ENCODE measurements at regions not wholly inside any gene's neighbourhood (a gene's known extent, or its start where the extent isn't known, plus 50 kb on each side); places are given as distances from the start of the nearest gene placed in this dataset.

DNA sequence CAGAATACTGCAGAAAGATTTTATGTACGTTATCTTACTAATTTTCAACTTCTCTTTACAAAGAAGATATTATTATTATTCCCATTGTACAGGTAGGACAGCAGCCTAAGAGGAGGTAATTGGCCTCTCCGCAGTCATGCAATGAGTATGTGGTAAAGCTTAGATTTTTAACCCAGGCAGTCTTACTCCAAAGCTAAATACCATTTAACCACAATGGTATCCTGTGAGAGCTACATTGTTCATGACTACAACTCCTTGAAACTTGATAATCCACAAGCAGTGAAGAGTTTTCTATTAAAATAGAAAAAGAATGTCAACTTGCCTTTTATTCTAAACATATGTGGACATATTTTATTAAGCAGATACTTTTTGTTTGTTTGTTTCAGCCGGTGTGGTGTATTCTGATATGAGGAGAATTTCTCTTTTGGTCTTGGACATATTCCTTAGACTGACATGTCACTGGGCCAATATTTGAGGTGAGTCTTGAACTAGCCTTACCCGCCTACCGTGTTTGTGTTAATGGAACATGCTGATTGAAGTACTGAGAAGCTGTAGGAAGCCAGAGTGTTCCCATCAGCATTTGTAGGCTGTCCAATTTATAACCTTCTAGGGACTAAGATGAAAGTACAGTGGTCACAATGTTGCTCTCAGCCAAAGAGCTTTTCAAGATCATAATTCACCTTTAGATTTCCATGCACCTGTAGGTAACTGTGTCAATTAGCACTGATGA is 293.9 kb upstream of the DCC start:
- no peak for DNase-seq (ENCODE audit: low read depth)
- H3K4me3 ChIP-seq (ENCODE audit: low read depth, low read length), result no peak overlapping the region

DNA sequence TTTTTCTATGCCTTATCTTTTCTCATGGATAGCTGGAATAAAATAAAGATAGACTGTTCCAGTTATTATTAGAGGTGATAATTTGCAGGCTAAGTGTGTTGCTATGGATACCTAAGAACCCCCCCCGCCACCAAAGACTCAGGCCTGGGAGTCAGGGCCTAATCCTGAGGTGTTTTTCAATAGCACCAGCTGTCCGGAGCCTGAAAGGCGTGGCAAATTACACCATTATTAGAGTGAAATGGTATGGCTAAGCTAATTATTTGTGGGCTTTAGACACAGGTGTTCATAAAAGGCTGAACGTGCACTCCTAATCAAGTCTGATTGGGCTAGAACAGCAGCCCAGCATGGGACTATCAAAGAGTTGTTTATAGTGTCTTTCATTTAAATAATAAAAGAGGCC is 293.2 kb upstream of the DCC start:
- no peak for DNase-seq (ENCODE audit: low read depth)
- no peak overlapping the region for H3K4me3 ChIP-seq (ENCODE audit: low read depth, low read length)

DNA sequence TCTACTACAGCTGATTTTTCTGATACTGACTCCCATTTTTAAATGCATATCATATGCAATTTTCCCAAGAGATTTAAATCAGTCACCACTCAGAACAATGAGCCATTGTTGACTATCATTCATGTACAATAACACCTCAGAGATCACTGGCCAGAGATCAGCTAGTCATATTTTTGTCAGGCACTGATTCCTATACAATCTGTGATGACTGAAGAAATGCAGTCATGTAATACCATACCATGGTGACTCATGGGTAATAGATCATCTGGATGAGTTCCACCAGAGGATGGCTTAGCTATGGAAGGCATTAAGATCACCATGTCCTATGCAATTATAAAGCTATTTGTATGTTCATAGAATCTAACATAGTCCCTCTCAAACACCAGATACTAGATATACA is 285.7 kb upstream of the DCC start:
- H3K4me3 ChIP-seq (ENCODE audit: low read depth, low read length), result no peak overlapping the region
- no peak for DNase-seq (ENCODE audit: low read depth)

- no peak overlapping the region for H3K4me3 ChIP-seq (ENCODE audit: low read depth, low read length)
- no peak for DNase-seq (ENCODE audit: low read depth)
Observed at GRCh38 chr18:52060607-52061304, 279.2 kb upstream of the DCC start.

DNA sequence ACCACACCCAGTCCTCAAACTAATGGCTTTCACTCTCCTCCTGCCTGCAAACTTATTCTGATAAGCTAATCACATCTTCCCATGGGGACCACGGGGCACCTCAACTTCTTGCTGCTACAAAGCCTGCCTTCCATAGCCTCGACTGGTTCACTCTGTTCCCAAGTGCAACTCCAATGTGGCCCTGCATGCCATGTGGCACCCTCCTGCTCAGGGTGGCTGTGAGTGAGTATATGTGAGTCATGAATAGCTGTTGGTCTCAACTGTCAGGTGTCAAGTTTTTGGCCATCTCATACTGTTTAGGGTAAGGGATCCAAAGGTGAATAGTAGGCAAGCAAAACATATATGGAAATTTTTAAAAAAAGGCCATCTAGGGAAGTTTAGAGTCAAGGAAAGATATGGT is 276.1 kb upstream of the DCC start:
- H3K4me3 ChIP-seq (ENCODE audit: low read depth, low read length), result no peak overlapping the region
- DNase-seq (ENCODE audit: low read depth), result no peak

DNA sequence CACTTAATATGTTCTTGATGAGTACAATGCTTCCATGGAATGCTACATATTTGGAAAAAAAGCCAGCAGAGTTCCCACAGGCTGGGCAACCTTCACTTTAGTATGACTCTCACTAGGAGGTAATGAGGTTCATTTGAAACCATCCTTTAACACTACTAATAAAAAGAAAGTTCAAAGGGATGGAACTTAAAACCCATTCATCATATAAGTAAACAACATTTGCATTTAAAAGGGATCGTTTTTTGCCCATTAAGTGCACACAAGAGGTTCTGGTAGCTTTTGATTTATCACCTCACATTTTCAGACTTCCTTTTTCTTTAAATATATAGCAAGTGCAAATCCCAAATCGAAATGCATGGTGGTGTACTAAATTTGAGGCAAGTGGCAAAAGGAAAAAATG is 270.8 kb upstream of the DCC start:
- no peak overlapping the region for H3K4me3 ChIP-seq (ENCODE audit: low read depth, low read length)
- DNase-seq (ENCODE audit: low read depth), result no peak

GRCh38 chr18:52070291-52070756 is 269.7 kb upstream of the DCC start:
- DNase-seq (ENCODE audit: low read depth), result no peak
- H3K4me3 ChIP-seq (ENCODE audit: low read depth, low read length), result no peak overlapping the region

- no peak for DNase-seq (ENCODE audit: low read depth)
- H3K4me3 ChIP-seq (ENCODE audit: low read depth, low read length), result no peak overlapping the region
Observed at GRCh38 chr18:52077251-52077983, 262.6 kb upstream of the DCC start.

- no peak overlapping the region for H3K4me3 ChIP-seq (ENCODE audit: low read depth, low read length)
- DNase-seq (ENCODE audit: low read depth), result no peak
Observed at GRCh38 chr18:52082246-52082645, 257.8 kb upstream of the DCC start.

- H3K4me3 ChIP-seq (ENCODE audit: low read depth, low read length), result no peak overlapping the region
- no peak for DNase-seq (ENCODE audit: low read depth)
Observed at GRCh38 chr18:52087140-52087539, 252.9 kb upstream of the DCC start.

DNA sequence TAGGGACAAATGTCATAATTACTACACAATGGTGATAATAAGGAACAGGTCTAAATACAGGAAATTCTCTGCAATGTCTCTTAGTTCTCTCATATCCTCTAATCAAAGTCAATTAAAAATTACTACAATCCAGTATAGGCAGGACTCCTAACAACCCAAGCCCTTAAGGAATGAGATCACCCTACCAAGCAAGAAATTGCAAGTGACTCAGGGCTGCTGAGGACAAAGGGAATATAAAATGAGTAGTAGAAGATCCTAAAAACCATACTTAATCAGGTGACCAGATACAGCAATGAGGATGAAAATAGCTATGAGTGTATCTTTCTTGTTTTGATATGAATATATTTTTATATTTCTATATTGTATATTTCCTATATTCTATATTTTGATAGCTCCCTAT is 250.0 kb upstream of the DCC start:
- no peak for DNase-seq (ENCODE audit: low read depth)
- H3K4me3 ChIP-seq (ENCODE audit: low read depth, low read length), result no peak overlapping the region

DNA sequence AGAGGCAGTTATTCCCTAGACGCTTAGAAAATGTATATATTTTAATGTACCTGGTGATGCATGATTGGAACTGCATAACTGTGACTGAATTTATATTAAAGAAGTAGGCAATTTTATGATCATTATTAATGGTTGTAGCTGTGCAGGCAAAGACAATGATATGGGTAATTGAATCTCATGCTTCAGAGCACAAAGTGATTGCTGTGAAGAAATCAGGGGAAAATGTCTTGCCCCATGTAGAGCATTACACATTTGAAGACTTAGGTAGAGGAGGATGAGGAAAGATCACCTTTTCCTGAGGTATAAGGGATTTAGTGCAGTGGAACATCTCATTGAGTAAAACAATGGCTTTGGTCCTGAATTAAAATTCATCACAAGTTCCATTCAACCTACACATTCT is 246.8 kb upstream of the DCC start:
- DNase-seq (ENCODE audit: low read depth), result no peak
- H3K4me3 ChIP-seq (ENCODE audit: low read depth, low read length), result no peak overlapping the region

DNA sequence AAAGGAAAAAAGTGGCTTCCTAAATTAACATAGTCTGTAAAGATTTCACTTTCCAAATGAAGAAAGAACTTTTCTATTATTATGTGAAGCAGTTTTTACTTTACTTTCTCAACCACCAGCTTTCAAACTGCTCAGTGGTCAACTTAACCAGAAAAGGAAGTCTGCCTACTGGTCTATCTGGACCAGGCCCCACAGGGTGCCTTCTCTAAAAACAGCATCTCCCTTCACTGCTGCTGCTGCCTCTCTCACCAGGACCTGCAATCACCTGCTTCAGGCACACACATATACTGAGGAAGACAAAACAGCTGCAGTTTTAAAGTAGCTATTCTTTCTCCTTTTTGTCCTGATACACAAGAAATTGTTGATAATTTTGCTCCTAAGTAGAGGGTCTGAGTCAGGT is 221.3 kb upstream of the DCC start:
- H3K4me3 ChIP-seq (ENCODE audit: low read depth, low read length), result no peak overlapping the region
- no peak for DNase-seq (ENCODE audit: low read depth)

DNA sequence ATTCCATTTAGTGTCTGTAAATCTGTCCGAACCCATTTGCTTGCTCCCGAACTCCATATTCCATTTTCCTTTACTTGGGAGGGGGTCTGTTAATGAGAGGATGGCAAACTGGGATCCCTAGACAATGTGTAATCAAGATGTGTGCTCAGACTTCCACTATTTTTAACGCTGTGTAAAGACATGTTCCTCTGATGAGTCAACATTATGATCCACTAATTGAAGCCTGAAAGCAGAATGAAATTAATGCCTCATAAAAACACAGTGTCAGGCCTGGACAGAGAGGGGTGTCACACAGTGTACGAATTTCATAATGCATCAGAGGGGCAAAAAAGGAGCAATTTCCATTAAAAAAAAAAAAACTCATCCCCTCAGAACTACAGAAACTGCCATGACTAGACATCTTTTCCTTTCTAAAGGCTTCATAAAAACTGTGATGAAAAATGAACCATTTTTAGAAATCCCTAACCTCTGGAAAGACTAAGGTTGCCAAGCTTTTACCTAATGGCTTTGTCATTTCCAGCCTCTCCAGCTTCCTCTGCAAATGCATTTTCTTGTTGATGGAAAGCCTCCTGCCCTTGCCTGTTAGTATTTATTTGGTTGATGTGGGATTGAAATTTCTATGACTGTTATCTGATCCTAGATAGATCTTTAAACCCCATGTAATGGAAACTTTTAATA is 209.2 kb upstream of the DCC start:
- H3K4me3 ChIP-seq (ENCODE audit: low read depth, low read length), result no peak overlapping the region
- DNase-seq (ENCODE audit: low read depth), result no peak

- H3K4me3 ChIP-seq (ENCODE audit: low read depth, low read length), result no peak overlapping the region
- DNase-seq (ENCODE audit: low read depth), result no peak
Observed at GRCh38 chr18:52131845-52132244, 208.2 kb upstream of the DCC start.

- DNase-seq (ENCODE audit: low read depth), result no peak
- H3K4me3 ChIP-seq (ENCODE audit: low read depth, low read length), result no peak overlapping the region
Observed at GRCh38 chr18:52136532-52136931, 203.5 kb upstream of the DCC start.

- no peak for DNase-seq (ENCODE audit: low read depth)
- no peak overlapping the region for H3K4me3 ChIP-seq (ENCODE audit: low read depth, low read length)
Observed at GRCh38 chr18:52140986-52141385, 199.0 kb upstream of the DCC start.

GRCh38 chr18:52150050-52150449 is 189.9 kb upstream of the DCC start:
- no peak overlapping the region for H3K4me3 ChIP-seq (ENCODE audit: low read depth, low read length)
- DNase-seq (ENCODE audit: low read depth), result no peak

DNA sequence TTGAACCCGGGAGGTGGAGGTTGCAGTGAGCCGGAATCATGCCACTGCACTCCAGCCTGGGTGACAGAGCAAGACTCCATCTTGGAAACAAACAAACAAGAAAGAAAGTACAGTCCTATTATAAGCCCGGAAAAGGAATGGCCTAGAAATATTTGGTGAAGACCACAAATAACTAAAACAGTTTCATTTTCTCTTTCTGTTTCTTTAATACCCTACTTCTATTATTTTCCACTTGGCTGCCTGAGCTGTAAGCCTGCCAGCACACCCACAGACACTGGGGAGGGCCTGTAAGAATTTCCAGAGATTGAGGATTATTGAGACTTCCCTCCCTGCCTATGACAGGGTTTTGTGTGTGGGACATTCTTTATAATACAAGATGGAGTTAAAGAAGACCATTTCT is 188.0 kb upstream of the DCC start:
- no peak overlapping the region for H3K4me3 ChIP-seq (ENCODE audit: low read depth, low read length)
- DNase-seq (ENCODE audit: low read depth), result no peak

GRCh38 chr18:52156166-52156565 is 183.8 kb upstream of the DCC start:
- DNase-seq (ENCODE audit: low read depth), result no peak
- H3K4me3 ChIP-seq (ENCODE audit: low read depth, low read length), result no peak overlapping the region

Measured in skeletal muscle cell (primary cell).